Activated CD4-positive, CD25-positive, alpha-beta regulatory T cell treated with anti-CD3 and anti-CD28 coated beads, Interleukin-2, amount 50 U/mL, for 16 hours (primary cell): ENCODE measurements at regions not wholly inside any gene's neighbourhood (a gene's known extent, or its start where the extent isn't known, plus 50 kb on each side); places are given as distances from the start of the nearest gene placed in this dataset.

Source experiments
- DNase-seq: peaks from one replicate; pipeline ENCODE4 v3.0.0-alpha.2; 2020; ENCODE audit warnings: low read depth, low spot score

- no peak for DNase-seq
These were observed 202.9 kb downstream of the GADD45G start for GRCh38 chr9:89807682-89808075.

DNA sequence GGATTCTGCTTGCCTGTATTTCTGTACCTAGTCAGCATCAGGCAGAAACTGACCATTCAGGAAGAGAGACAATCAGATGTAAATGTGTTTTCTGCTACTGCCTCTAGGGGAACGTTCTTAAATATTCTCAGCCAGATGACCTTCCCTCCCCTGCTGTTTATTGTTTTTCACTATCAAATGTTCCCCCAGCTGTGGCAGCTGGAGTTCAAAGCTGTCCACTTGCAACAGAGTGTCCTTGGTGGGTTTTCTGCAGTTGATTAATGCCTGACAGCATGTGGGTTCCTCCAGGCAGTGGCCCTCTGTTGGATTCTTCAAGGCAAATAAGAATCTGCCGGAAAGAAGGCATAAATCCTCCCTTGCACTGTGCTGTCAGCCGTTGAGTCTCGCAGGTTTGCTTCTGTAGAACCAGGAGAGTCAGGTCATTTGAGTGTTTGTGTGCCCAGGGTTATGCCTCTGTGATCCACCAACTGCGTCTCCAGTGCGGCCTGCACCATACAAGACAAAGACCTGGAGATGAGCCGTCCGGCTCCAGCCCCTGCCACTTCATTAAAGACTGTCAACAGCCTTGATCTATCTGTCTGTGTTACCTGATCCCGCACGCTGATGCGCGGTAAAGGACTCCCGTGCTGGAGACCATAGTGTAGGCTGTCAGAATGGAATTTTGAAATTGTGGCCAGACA is 203.4 kb downstream of the GADD45G start:
- DNase-seq: no peak

DNA sequence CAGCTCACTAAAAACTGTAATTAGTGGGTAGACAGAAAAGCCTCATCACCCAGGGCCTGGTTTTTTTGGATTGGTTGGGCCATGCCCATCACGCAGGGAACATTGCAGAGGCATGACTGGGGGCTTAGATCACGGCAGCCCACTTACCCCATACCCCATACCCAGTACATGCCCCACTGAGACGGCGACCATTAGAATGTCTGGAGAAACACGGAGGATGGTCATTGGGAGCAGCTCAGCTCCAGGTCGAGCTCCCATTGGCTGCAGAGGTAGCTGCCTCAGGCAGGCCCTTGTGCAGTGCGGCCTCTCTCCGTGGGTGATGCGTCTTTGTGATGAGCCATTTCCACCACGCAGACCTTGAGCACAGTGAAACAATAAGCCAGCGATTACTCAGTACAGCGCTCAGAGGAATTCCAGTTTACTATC is 204.0 kb downstream of the GADD45G start:
- DNase-seq: no peak

DNA sequence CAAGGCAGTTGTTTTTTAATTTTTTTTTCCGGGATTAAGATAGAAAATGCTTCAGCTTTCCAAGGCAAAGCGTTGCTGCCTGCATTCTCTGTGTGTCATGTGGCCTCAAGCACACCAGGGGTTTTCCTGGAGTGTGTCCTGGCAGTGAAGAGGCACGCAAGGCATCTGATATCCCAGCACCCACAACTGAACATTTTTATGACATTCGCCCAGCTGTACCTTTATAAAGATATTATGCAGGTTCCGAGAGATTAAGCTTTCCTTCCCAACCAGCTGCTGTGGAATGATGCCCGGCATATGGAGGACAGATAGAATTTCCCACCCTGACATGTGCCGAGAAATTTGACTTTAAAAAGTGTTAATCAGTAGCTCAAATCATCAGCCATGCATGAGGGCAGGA is 205.6 kb downstream of the GADD45G start:
- DNase-seq: no peak

GRCh38 chr9:89811356-89811755 is 206.5 kb downstream of the GADD45G start:
- DNase-seq: no peak

DNA sequence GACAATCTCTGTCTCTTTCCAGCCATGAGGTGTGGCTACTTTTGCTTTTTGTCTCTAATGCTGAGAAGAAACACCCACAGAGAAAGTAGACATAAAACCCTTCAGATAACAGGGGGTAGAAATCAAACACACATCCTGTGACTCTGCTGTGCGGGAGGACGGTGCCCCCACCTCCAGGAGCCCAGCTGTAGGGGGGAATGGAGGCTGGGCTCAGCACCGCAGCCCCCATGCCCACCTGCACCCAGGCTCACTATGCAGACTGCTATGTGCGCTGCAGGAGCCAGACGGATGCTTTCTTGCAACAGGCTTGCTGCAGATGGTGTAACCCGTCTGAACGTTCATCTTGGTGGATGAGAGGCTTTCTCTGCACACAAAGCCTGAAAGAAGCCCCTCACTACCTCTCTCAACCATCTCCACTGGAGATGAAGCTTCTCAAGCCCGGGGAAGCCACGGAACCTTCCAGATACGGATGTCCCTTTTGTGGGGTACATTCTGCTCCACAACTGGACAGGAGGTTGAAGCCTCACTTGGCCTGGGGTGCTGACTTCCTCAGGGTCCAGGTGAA is 207.2 kb downstream of the GADD45G start:
- DNase-seq: no peak

DNA sequence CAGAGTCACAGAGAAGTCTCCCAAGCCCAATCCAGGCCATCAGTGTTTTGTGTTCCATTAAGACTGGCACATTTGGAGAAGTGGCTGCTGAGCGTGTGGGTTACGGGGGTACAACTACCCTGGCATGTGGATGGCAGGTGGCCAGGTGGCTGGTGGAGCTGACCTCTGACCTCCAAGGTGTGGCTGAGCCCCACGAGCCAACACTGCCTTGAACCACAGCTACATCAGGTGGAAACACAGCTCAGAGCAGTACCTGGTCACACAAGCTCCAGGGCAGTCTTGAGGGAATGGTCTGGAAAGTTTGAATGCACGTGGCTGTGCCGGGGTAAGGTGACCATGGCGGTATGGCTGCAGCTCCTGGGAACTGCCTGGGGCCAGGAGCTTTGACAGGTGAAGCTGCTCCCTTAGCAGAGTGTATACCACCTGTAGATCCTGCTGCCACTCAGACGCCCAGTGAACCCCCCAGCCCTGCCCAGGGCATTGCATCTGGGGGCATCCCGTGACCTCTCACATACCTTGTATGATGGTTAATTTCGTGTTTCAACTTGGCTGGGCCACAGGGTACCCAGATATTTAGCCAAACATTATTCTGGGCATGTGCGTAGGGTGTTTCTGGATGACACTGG is 207.9 kb downstream of the GADD45G start:
- DNase-seq: no peak

DNA sequence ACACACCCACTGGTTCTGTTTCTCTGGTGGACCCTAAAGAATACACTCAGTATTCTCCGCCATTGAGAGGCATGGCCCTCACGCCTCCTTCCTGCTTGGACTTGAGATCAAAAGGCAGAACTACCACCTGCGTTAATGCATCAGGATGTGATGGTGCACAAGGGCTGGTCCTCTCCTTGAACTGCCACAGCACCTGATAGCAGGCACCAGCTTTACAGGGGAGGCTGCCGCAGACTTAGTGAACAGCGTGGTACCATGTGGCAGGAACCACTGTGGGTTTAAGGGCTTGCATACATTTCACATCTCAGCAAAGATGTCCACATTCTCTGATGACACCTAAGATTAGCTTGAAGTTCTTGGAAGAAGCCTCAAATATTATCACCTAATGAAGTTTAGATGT is 208.7 kb downstream of the GADD45G start:
- DNase-seq: no peak

- DNase-seq: no peak
These were observed 209.7 kb downstream of the GADD45G start for GRCh38 chr9:89814340-89815040.

DNA sequence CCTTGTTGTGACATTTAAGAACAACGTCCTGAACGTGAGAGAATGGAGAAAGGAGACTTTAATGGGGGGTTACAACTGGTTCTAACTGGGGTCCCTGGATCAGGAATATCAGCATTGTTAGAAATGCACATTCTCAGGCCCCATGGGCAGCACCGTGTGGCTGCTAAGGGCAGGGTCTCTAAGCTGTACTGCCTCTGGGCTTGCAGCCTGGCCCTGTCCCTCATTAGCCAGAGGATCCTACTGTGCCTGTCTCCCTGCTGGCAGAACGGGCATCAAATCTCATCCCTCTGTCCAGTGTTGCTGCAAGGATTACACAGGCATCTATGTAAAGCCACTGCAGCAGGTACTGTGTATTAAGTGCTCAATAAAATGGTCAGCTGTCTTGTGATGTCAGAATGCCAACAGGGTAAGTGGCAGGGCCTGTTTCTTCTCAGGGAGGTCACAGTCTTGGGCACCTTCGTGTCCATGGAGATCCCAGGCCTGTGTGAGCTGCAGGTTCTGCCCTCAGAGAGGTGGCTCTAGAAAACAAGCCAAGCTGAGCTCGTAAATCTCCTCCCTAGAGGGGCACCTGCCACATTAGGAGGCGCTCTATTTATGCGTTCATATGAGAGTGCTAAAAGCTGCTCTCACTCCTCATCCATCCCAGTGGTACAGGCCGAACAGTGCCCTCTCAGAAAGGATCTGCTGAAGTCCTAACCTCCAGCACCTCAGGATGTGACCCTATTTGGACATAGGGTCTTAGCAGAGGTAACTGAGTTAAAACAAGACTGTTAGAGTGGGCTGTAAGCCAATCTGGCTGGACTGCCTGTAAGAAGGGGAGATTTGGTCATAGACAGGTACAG is 210.5 kb downstream of the GADD45G start:
- no peak for DNase-seq

DNA sequence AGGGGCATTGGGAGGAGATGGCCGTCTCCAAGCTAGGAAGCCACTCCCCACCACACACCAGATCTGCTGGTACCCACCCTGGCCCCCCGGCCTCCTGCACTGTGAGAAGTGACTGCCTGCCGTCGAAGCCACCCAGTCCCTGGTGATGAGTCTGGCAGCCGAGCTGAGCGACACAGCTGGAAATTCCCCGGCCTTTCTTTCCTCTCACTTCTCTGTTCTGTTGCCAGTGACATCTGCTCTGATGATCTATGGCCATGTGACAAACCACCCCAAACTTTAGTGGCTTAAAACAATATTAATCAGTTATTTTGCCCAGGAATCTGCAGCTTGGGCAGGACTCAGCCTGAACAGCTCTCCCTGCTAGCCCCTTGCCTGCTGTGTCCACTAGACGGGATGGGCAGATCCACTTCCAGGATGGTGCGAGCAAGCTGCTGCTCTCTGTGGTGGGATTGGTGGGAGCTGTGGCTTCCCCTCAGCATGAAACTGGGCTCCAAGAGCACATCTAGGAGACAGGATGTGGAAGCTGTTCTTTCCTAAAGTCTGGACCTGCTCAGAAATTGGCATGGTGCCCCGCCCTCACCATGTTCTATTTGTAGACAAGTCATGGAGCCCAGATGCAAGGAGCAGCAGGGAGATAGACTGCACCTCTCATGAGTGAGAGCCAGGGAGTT is 211.2 kb downstream of the GADD45G start:
- DNase-seq: no peak

DNA sequence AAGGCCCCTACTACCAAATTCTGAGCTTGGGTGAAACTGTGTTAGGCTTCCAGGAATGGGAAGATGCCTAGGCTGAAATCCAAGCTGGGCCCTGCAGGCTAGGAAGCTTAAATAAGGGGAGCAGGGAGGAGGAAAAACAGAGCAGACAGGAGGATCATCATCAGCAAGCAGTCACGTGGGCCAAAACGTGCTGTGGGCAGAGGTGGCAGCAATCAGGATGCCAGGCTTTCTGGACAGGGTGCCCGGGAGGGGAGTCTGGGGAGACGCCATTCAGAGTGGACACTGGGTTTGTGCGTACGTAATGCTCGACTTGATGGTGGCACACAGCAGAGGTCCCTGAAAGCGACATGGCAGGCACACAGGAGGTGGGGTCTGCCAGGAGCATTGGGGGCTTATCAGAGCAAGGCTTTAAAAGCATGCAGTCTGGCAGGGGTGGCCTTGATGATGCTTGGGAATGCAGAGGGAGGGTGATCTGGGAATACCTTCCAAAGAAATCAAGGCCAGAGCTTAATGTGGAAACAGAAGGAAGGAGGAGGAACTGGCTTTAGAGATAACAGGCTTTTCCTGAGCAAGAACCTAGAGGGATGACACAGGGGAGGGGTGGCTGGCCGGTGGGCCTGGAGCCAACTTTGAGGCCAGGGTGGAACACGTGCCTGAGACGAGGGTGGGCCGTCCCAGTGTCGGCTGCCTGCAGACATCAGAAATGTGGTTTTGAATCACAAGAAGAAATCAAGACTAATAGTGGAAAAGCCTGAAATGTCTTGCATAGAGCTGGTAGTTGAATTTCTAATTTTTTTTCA is 212.5 kb downstream of the GADD45G start:
- DNase-seq: no peak

DNA sequence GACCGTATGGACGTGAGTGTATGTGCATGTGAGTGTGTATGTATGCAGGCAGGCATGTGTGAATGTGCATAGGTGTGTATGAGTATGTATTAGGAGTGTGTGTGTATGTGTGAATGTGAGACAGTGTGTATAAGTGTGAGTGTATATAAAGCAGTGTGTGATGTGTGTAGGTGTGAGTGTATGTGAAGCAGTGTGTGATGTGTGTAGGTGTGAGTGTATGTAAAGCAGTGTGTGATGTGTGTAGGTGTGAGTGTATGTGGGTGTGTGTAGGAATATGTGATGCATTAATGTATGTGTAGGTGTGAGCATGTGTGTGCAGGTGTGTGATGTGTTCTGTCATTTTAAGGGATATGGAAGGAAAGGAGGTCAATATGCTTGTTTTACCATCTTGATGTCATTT is 215.5 kb downstream of the GADD45G start:
- no peak for DNase-seq

DNA sequence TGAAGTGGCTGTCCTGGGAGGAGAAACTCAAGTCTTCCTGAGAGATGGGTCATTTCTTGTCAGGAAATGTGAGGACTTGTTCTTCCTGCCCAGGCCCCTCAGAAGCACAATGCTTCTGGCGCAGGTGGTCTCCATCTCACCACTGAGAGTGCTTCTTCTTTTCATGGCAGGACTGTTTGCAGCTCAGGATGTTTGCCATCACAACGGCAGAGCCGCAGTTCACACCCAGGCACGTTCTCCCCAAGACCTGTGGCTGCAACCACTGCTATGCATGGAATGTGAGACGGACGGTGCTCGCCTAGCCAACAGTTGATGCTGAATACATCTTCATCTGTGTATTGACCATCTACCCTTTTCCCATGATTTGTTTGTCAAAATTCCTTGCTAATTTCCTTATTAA is 216.3 kb downstream of the GADD45G start:
- DNase-seq: no peak

DNA sequence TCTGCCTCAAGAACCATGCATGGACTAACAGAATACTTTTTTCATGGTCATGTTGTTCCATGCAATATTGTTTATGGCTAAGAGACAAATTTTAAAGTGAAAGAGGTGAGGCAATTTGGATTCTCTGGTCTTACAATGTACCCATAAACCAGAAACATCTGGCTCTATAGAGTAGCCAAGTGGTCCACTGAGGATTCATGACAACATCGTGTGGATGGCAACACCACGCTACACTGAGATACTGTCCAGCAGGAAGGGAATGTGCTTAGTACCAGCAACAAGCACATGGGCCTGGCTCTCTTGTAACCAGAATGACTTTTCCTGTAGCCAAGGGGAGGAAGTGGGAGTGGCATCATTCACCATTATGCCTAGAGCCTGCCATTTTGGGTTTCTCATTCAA is 218.2 kb downstream of the GADD45G start:
- DNase-seq: no peak

DNA sequence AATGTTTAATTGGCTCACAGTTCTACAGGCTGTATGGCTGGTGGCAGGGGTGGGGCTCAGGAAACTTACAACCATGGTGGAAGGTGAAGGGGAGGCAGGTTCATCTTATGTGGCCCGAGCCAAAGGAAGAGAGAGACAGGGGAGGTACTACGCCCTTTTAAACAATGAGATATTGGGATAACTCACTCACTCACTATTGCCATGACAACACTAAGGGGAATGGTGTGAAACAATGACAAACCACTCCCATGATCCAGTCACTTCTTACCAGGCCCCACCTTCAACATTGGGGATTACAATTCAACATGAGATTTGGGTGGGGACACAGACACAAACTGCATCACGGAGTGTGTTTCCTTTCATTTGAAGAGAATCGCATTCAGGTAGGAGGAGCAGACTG is 220.9 kb downstream of the GADD45G start:
- no peak for DNase-seq

DNA sequence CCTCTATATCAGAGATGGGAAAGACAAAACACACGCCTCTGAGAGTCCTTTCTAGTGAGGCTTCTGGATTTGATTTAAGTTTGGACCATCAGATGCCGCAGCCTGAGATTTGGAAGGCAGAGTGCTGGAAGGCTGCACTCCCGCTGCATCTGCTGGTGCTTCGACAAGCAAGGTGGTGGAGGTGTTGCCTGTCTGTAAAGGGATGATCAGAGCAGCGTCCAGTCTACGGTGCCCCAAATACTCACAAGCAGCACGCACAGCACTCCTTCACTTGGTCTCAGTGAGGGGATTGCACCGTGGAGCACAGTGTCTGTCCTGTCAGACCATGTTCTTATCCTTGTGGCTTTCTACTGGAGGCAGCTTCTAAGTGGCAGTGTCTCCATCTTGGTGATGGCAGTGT is 221.4 kb downstream of the GADD45G start:
- DNase-seq: no peak

- no peak for DNase-seq
These were observed 224.5 kb downstream of the GADD45G start for GRCh38 chr9:89829346-89829745.

DNA sequence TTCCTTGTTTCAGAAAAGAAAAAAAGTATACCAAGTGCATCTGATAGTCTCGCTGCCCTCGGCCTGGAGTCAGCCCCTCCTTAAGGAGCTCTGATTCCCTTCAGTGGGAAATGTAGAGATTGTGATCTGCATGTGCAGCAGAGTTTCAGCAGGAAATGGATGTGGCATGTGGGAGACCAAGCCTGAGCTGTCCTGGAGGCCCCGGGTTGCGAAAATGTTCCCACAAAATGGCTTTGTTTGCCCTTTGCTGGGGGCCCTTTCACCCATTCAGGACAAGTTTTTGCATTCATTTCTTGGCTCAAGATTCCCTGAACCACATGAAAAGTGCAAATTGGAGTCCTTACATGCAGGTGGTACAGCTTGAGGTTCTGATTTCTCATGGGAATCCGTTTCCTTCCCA is 230.9 kb downstream of the GADD45G start:
- no peak for DNase-seq

DNA sequence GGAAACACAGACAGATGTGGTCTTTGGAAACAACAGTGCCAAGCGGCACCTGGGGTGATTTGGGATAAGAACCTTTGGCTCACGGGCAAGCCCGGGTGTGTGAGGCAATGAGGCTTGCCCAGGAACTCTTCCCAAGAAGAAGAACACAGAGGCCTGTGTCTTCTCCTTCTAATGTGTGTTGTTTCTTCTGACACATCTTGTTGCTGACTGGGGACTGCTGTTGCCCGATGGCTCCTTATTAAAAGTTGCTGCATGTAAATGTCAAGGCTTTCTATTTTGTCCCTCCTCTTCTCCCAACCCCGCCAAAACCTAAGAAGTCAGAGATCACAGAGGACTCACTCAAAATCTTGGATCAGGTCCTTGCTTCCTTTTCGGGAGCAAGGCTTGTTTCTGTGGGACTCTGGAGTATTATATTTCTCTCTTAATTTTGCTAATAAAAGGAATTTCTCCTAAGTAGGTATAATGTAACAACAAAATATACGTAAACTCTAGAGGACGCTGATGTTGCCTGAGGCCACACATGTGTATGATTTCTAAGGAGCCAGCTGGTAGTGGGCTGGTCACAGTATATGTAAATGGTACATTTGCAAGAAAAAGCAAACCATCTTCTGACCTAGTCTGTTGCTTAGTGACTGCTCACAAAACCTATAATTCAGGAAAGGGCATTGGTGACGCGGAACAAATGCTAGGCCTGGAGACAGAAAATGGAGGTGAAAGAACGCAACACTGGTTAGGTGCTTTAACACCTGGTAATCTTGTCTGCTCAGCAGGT is 232.5 kb downstream of the GADD45G start:
- no peak for DNase-seq
